Astrocyte (in vitro differentiated cells and primary cell): ENCODE measurements at regions not wholly inside any gene's neighbourhood (a gene's known extent, or its start where the extent isn't known, plus 50 kb on each side); places are given as distances from the start of the nearest gene placed in this dataset.

Experiments used
- EZH2 ChIP-seq: IDR thresholded peaks from 2 replicates; pipeline ENCODE4 v1.6.1; 2012; ENCODE audit warnings: mild to moderate bottlenecking, low read length, inconsistent platforms; ENCODE audit not compliant: insufficient read depth
- TF ChIP-seq, protein P1 (sequence below): IDR thresholded peaks from 2 replicates; pipeline ENCODE4 v1.5.1; 2011; ENCODE audit warnings: low read depth, mild to moderate bottlenecking, inconsistent platforms, low read length, moderate library complexity; ENCODE audit not compliant: insufficient read depth

GRCh38 chr12:63078906-63079305 lies 72.1 kb downstream of the AVPR1A start:
- TF ChIP-seq, protein P1, sequence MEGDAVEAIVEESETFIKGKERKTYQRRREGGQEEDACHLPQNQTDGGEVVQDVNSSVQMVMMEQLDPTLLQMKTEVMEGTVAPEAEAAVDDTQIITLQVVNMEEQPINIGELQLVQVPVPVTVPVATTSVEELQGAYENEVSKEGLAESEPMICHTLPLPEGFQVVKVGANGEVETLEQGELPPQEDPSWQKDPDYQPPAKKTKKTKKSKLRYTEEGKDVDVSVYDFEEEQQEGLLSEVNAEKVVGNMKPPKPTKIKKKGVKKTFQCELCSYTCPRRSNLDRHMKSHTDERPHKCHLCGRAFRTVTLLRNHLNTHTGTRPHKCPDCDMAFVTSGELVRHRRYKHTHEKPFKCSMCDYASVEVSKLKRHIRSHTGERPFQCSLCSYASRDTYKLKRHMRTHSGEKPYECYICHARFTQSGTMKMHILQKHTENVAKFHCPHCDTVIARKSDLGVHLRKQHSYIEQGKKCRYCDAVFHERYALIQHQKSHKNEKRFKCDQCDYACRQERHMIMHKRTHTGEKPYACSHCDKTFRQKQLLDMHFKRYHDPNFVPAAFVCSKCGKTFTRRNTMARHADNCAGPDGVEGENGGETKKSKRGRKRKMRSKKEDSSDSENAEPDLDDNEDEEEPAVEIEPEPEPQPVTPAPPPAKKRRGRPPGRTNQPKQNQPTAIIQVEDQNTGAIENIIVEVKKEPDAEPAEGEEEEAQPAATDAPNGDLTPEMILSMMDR: no peak
- TF ChIP-seq EZH2: no peak
